Nephron (organoid): ENCODE measurements at regions not wholly inside any gene's neighbourhood (a gene's known extent, or its start where the extent isn't known, plus 50 kb on each side); places are given as distances from the start of the nearest gene placed in this dataset.

Source experiments
- H3K27ac Mint-ChIP-seq, 3 experiments: 2 replicates each; pipeline ENCODE4 v1.8.0; 2020; ENCODE audit warnings: mixed read lengths in 3 of 3, mild to moderate bottlenecking in 2 of 3, moderate library complexity in 1 of 3
- H3K27me3 Mint-ChIP-seq: 2 replicates; pipeline ENCODE4 v1.8.0; 2021; ENCODE audit warnings: low read depth, mild to moderate bottlenecking, moderate library complexity, mixed read lengths
- H3K36me3 Mint-ChIP-seq: 2 replicates; pipeline ENCODE4 v1.8.0; 2020; ENCODE audit warnings: low read depth, mixed read lengths
- H3K4me1 Mint-ChIP-seq: 2 replicates; pipeline ENCODE4 v1.8.0; 2020; ENCODE audit warnings: mixed read lengths
- H3K4me3 Mint-ChIP-seq, 3 experiments: 2 replicates each; pipeline ENCODE4 v1.8.0; 2020; ENCODE audit warnings: mild to moderate bottlenecking in 3 of 3, mixed read lengths in 3 of 3, moderate library complexity in 2 of 3
- H3K9me3 Mint-ChIP-seq: 2 replicates; pipeline ENCODE4 v1.8.0; 2020; ENCODE audit warnings: mixed read lengths
- CTCF ChIP-seq, 3 experiments: fragments of 200-600 bp; sonication (generic); IDR thresholded peaks; one replicate each; pipeline ENCODE4 v1.5.0; 2021; ENCODE audit warnings: antibody characterized with exemption in 3 of 3; ENCODE audit not compliant: unreplicated experiment in 3 of 3

- TF ChIP-seq CTCF (IDR thresholded peaks at IDR 0.05; ENCODE audit: unreplicated experiment in 3 of 3) = no peak
- Mint-ChIP-seq H3K4me1 (peaks cover 29% of the 10 kb centered on the region), H3K4me3 (no peak overlapping the region), H3K9me3 (peaks cover 7% of the 10 kb centered on the region), H3K36me3 (peaks cover 4% of the 10 kb centered on the region), H3K27ac (peak overlapping the region in 1 of 3 experiments; percentile 1), H3K27me3 (no peaks in the 10 kb centered on the region)
These were observed 484.5 kb downstream of the NR2F1-AS1 start for GRCh38 chr5:93096561-93096960.

- H3K4me1 Mint-ChIP-seq = peaks cover 41% of the 10 kb centered on the region
These were observed 488.5 kb downstream of the NR2F1-AS1 start for GRCh38 chr5:93092349-93093105.

GRCh38 chr5:93090698-93091097 lies 490.3 kb downstream of the NR2F1-AS1 start:
- peak overlapping the region in 2 of 3 experiments; percentile 20 to 35 for H3K27ac Mint-ChIP-seq

More at GRCh38 chr5:93092349-93093105, 488.5 kb downstream of the NR2F1-AS1 start:
- Mint-ChIP-seq H3K9me3 (peaks cover 5% of the 10 kb centered on the region), H3K4me3 (no peak overlapping the region), H3K27me3 (no peaks in the 10 kb centered on the region), H3K27ac (peak overlapping the region; percentile 0 to 68 (median 4)), H3K36me3 (peaks cover 4% of the 10 kb centered on the region)
- peak in 1 of 3 experiments; percentile 42 for TF ChIP-seq CTCF (IDR thresholded peaks at IDR 0.05; ENCODE audit: unreplicated experiment in 3 of 3)

GRCh38 chr5:93088592-93089389 lies 492.2 kb downstream of the NR2F1-AS1 start:
- no peaks in the 10 kb centered on the region for H3K27me3 Mint-ChIP-seq
- H3K4me1 Mint-ChIP-seq = peaks cover 41% of the 10 kb centered on the region
- no peaks in the 10 kb centered on the region for H3K36me3 Mint-ChIP-seq
- H3K4me3 Mint-ChIP-seq = peak overlapping the region in 1 of 3 experiments; percentile 4
- H3K27ac Mint-ChIP-seq = peak overlapping the region; percentile 37 to 73 (median 38)
- no peaks in the 10 kb centered on the region for H3K9me3 Mint-ChIP-seq
- TF ChIP-seq CTCF (IDR thresholded peaks at IDR 0.05; ENCODE audit: unreplicated experiment in 3 of 3) = no peak

More at GRCh38 chr5:93090698-93091097, 490.3 kb downstream of the NR2F1-AS1 start:
- no peak for TF ChIP-seq CTCF (IDR thresholded peaks at IDR 0.05; ENCODE audit: unreplicated experiment in 3 of 3)
- H3K27me3 Mint-ChIP-seq = no peaks in the 10 kb centered on the region
- H3K4me1 Mint-ChIP-seq = peaks cover 41% of the 10 kb centered on the region
- H3K36me3 Mint-ChIP-seq = no peaks in the 10 kb centered on the region
- H3K4me3 Mint-ChIP-seq = no peak overlapping the region
- no peaks in the 10 kb centered on the region for H3K9me3 Mint-ChIP-seq

GRCh38 chr5:93087326-93087725 lies 493.7 kb downstream of the NR2F1-AS1 start:
- Mint-ChIP-seq H3K4me3 (no peak overlapping the region), H3K36me3 (no peaks in the 10 kb centered on the region), H3K27me3 (no peaks in the 10 kb centered on the region), H3K9me3 (no peaks in the 10 kb centered on the region), H3K27ac (peak overlapping the region in 2 of 3 experiments; percentile 37 to 73), H3K4me1 (peaks cover 29% of the 10 kb centered on the region)
- TF ChIP-seq CTCF (IDR thresholded peaks at IDR 0.05; ENCODE audit: unreplicated experiment in 3 of 3) = no peak
